Suppressor macrophage (primary cell): ENCODE measurements at regions not wholly inside any gene's neighbourhood (a gene's known extent, or its start where the extent isn't known, plus 50 kb on each side); places are given as distances from the start of the nearest gene placed in this dataset.
"Not testable (repeated sequence)": the region's sequence is repeated elsewhere in the genome, so short reads cannot be mapped to it uniquely, and the experiment has no call there.

Experiments used
- DNase-seq, 4 experiments: peaks; one replicate each; pipeline ENCODE4 v3.0.0-alpha.2; 2020 to 2022

GRCh38 chr15:77877869-77878577, 199.5 kb downstream of the TBC1D2B start:
- DNase-seq, result no peak

GRCh38 chr15:77876107-77876820, 201.2 kb downstream of the TBC1D2B start:
- not testable (repeated sequence) for DNase-seq

DNA sequence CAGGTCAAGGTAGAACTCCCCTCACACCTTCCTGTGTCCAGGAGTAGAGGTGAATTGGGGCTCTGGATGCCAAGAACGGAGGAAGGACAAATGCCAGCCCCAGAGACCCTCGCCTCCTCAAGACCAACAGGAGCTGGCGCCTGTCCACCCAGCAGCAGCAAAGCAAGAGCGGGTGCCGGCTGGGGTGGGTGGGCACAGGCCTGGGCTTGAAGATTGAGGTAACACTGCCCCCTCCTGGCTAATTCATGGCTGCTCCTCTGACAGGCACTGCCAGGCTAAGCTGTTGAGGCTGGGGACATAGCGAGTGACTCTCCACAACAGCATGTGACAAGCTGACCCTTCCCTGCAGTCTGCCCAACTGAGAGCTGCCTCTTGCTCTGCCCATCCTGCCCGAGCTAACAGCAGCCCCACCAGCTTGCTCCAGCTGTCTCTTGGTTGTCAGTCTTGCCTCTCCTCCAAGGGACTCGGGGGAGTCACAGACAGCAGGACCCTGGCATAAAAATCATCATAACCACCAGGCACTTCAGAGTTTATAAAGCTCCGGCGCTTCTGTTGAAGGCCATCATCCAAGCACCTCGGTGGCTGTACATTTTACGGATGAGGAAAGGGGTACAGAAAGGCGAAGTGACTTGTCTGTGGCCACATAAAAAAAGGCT, 202.3 kb downstream of the TBC1D2B start:
- peak; percentile 57 to 68 (median 62) for DNase-seq

DNA sequence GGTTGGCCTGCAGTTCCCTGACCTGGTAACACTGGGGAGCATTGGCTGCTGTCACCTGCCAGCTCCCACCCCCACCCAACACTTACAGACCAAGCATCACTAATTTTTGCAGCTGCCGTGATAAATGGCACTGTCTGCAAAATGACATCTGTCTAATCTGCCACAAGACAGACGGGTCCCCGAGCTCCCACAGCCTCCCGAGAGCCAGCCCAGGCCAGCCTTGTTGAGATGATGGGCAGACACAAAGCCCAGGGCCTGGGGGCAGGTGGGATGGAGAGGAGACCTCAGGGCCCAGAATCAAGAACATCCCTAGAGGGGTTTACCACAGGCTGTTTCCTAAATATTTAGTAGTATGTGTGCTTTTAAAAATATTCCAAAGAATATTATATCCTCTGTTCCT, 203.4 kb downstream of the TBC1D2B start:
- no peak for DNase-seq

DNA sequence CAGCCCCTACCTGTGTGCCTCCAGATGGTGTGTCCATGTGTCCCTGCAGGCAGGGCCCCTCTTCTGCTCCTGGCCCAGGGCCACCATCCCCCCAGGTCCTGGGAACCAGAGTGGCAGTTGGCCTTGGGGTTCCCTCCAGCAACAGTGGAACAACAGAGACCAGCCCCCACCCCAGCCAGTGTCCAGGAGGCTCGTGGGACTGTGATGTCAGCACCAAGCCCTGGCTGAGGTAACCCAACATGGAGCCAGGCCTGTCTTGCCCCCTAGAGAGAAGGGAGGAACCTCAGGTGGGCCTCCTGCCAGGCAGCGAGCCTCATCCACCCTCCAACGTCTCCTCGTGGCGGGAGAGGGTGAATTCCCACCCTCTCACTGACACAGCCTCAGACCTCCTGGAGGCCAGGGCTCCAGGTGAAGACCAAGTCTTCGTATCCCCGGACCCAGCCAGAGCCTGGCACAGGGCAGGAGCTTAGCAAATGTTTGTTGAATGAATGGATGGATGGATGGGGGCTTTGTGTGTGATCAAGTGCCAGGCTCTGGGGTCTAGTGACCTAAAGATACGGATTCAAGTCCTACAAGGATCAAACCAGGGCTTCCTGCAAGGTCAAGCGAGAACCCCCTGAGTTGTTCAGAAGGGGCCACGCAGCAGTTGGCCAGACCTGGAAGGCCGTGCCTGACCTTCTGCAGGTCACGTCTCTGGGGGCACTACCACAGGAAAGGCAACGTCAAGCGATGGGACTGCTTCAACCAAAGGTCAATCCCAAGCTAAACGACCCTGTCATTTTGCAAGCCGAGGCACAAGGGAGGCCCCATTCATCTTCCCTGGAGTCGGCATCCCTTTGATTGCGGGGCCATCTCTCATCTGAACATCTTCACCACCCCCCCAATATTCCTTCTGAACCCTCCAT, 204.7 kb downstream of the TBC1D2B start:
- DNase-seq, result not testable (repeated sequence)

DNA sequence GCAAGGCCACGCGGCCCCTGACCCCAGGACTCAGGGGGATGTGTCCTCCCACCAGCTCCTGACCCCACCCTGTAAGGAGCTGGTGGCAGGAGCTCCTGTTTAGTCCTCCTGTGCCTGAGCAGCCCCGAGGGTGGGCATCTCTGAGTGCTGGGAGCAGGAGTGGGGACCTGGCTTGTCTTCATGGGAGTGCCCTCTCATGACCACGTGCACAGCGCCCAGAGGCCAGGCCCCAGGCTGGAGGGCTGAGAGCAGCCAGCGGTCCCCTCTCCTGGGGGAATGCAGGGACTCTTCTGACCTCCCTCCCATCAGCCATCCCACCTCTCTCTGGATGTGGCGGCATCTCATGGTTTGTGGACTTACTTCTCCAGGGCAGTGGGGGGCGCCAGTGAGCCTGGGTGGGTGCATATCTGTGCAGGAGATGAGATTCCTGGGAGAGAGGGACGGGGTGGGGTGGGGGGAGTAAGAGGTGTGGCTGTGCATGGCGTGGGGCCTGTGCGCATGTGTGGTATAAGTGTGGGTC, 205.6 kb downstream of the TBC1D2B start:
- DNase-seq, result peak in 1 of 4 experiments; percentile 23

GRCh38 chr15:77870195-77871065, 207.1 kb downstream of the TBC1D2B start:
- DNase-seq, result peak; percentile 60 to 75 (median 71)

GRCh38 chr15:77869021-77869895, 208.3 kb downstream of the TBC1D2B start:
- no peak for DNase-seq

- not testable (repeated sequence) for DNase-seq
Measured at GRCh38 chr15:77868048-77868629, 209.4 kb downstream of the TBC1D2B start.

DNA sequence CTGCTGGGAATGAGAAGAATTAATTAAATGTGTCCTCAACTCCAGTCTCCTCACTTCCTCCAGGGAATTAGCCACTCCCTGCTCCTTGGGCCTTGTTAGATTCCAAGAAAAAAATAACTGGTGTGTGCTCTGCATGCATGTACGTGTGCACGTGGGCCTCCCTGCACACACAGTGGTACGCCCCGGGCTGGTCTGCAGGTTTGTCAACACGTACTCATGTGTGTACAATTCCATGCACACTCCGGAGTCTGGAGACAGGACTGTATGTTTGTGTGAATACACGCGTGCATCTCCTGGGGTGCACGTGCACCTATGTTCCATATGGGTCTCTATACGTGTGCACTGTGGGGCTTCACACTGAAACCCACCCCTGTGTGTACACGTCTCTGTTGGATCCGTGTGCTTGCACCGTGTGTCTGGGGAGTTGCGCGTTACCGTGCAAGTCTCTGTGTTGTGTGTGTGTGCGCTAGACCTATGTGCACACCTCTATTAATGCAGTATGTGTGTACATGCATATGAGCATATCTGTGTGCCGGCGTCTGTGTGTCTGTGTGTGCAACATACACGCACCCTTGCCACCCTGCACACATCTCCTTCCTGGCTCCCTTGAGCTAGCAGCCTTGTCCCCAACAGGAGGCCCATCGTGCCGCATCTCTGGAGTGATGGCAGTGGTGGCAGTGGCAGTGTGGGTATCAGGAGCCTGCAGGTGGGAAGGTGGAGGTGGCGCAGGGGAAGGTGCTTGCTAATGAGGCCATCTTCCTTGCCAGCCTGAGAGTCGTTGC, 210.1 kb downstream of the TBC1D2B start:
- DNase-seq, result no peak

DNA sequence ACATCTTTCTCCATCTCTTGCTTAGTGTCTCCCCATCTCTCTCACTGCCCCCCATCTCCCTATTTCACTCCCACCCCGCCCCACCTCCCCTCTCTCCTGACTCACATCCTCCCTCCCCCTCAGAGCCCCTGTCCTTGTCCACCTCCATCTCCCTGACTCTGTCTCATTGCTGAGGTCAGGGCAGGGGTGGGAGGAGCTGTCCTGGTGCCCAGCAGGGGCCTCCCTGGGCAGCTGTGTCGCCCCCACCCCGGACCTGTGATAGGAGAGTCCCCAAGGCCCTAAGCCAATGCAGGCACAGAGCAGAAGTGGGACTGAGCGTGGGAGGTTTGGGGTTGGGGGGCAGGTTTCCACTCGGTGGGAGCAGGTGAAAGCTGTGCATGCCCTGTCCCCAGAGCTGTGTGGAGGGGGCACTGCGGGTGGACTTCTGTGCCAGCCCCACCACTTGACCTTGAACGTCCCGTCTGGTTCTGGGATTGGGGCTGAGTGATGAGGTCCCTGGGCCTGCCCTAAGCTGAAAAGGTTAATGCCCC, 210.8 kb downstream of the TBC1D2B start:
- DNase-seq, result no peak

- DNase-seq, result no peak
Measured at GRCh38 chr15:77866186-77866585, 211.3 kb downstream of the TBC1D2B start.

DNA sequence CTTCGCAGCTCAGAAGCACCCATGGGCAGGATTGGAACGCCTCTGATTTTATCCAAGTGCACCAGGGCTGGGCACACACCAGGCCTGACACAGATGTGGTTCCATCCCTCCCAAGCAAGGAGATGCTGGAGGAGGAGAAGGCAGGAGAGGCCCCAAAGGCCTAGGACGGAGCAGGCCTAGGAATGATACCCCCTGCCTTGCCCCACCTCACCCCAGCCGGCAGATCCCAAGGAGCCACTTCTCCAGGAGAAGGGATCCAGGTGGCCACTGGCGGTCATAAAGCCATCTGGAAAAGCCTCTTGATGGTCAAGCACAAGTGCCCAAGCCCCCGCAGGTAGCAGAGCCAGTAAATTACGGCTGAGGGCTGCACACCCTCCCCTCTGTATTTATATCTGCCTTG, 211.8 kb downstream of the TBC1D2B start:
- DNase-seq, result no peak

GRCh38 chr15:77865106-77865610, 212.4 kb downstream of the TBC1D2B start:
- DNase-seq, result no peak

GRCh38 chr15:77864211-77865105, 213.1 kb downstream of the TBC1D2B start:
- DNase-seq, result no peak

DNA sequence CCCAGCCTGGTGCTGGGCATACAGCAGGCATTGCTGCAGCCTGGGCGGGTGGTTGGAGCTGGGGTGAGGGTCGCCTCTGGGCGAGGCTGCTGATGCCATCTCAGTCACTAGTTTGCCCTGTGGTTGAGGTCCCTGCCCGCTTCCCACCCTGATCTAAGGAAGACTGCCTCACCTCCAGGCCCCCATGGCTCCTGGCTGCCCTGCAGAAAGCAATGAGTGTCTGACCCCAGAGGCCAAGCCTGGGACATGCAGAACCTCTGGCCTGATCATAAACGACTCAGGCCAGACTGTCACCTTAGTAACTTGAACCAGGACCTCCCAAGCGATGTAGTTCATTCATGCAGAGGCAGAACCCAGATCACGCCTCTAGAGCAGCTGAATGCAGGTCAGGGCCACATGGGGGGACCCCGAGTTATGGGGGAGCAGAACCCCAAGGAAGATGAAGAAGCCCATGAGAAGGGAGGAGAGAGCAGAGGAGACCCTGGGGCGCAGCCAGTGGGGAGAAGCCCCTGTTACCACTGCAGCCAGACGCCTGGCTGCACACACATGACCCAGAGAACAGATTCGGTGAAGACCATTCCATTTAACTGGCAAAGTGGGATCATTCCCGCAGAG, 213.9 kb downstream of the TBC1D2B start:
- no peak for DNase-seq

- peak in 3 of 4 experiments; percentile 20 to 38 (median 34) for DNase-seq
Measured at GRCh38 chr15:77862651-77863104, 214.8 kb downstream of the TBC1D2B start.
